Keratinocyte (primary cell): ENCODE measurements at regions not wholly inside any gene's neighbourhood (a gene's known extent, or its start where the extent isn't known, plus 50 kb on each side); places are given as distances from the start of the nearest gene placed in this dataset.

Experiments used
- DNase-seq: peaks from one replicate; pipeline ENCODE4 v3.0.0-alpha.2; 2011; ENCODE audit warnings: low read depth, missing footprints, low spot score
- FAIRE-seq: peaks from 2 replicates; lab custom pipeline; 2011; peaks lifted over from hg19 to GRCh38; lab: Jason Lieb, UNC
- H2AFZ ChIP-seq: 2 replicates; pipeline ENCODE4 v1.6.0; 2012; ENCODE audit warnings: low read length, control low read depth, inconsistent platforms; ENCODE audit not compliant: control insufficient read depth
- H3K27ac ChIP-seq: 2 replicates; pipeline ENCODE4 v1.5.1; 2011; ENCODE audit warnings: low read length; ENCODE audit not compliant: control insufficient read depth, insufficient read depth
- H3K27me3 ChIP-seq: 3 replicates; pipeline ENCODE4 v1.6.0; 2011; ENCODE audit warnings: low read length; ENCODE audit not compliant: control insufficient read depth, insufficient read depth; ENCODE audit errors: extremely low read depth
- H3K36me3 ChIP-seq, 2 experiments: 2 replicates in 1 of 2; 3 replicates in 1 of 2; pipeline ENCODE4 v1.5.1; 2011; ENCODE audit warnings: low read length in 2 of 2, mild to moderate bottlenecking in 1 of 2; ENCODE audit not compliant: control insufficient read depth in 2 of 2, insufficient read depth in 2 of 2; ENCODE audit errors: extremely low read depth in 1 of 2
- H3K4me1 ChIP-seq: 3 replicates; pipeline ENCODE4 v1.5.1; 2011; ENCODE audit warnings: low read length; ENCODE audit not compliant: control insufficient read depth, insufficient read depth; ENCODE audit errors: extremely low read depth
- H3K4me2 ChIP-seq: 3 replicates; pipeline ENCODE4 v1.6.0; 2011; ENCODE audit warnings: low read depth, low read length; ENCODE audit not compliant: control insufficient read depth, insufficient read depth; ENCODE audit errors: extremely low read depth
- H3K4me3 ChIP-seq, 3 experiments: fragments of 200-600 bp in 1 of 3; sonication (generic) in 1 of 3; 2 replicates in 2 of 3; 3 replicates in 1 of 3; pipeline ENCODE4 v1.5.1; 2011 to 2016; ENCODE audit warnings: low read length in 3 of 3, mild to moderate bottlenecking in 3 of 3, control low read depth in 2 of 3, inconsistent platforms in 1 of 3, low read depth in 1 of 3, mixed read lengths in 1 of 3, mixed run types in 1 of 3, moderate library complexity in 1 of 3; ENCODE audit not compliant: control insufficient read depth in 2 of 3, insufficient read depth in 2 of 3; ENCODE audit errors: extremely low read depth in 1 of 3
- H3K79me2 ChIP-seq: 2 replicates; pipeline ENCODE4 v1.6.0; 2012; ENCODE audit warnings: low read length; ENCODE audit not compliant: control insufficient read depth, insufficient read depth
- H3K9ac ChIP-seq: 3 replicates; pipeline ENCODE4 v1.6.0; 2011; ENCODE audit warnings: low read length; ENCODE audit not compliant: control insufficient read depth, insufficient read depth; ENCODE audit errors: extremely low read depth
- H3K9me1 ChIP-seq: 3 replicates; pipeline ENCODE4 v1.6.0; 2011; ENCODE audit warnings: low read length; ENCODE audit not compliant: control insufficient read depth, insufficient read depth; ENCODE audit errors: extremely low read depth
- H3K9me3 ChIP-seq: 2 replicates; pipeline ENCODE4 v1.5.1; 2012; ENCODE audit warnings: low read depth, low read length; ENCODE audit not compliant: control insufficient read depth
- H4K20me1 ChIP-seq: 3 replicates; pipeline ENCODE4 v1.6.0; 2011; ENCODE audit warnings: low read length; ENCODE audit not compliant: control insufficient read depth, insufficient read depth; ENCODE audit errors: extremely low read depth
- EZH2 ChIP-seq: IDR thresholded peaks from one replicate; pipeline ENCODE4 v1.6.1; 2012; ENCODE audit warnings: inconsistent platforms, mild to moderate bottlenecking, low read length, moderate library complexity
- dilution Hi-C: fragments of 300-500 bp; cut with MboI; formaldehyde crosslinking; loops from one replicate; pipeline ENCODE4 v1.7.0; 2020; ENCODE audit warnings: low sequenced_read_pairs; ENCODE audit not compliant: extremely low pct_ligation_motif_present
- TF ChIP-seq, protein P1 (sequence below), 3 experiments: IDR thresholded peaks in 1 of 3; conservative IDR thresholded peaks in 1 of 3; optimal IDR thresholded peaks in 1 of 3; 2 replicates in 2 of 3; 3 replicates in 1 of 3; pipeline versions ENCODE3 to v1.5.1; 2011; ENCODE audit warnings: low read length in 3 of 3, mild to moderate bottlenecking in 3 of 3, moderate library complexity in 2 of 3, control low read depth in 1 of 3, inconsistent platforms in 1 of 3; ENCODE audit not compliant: insufficient read depth in 2 of 3; ENCODE audit errors: extremely low read depth in 1 of 3

DNA sequence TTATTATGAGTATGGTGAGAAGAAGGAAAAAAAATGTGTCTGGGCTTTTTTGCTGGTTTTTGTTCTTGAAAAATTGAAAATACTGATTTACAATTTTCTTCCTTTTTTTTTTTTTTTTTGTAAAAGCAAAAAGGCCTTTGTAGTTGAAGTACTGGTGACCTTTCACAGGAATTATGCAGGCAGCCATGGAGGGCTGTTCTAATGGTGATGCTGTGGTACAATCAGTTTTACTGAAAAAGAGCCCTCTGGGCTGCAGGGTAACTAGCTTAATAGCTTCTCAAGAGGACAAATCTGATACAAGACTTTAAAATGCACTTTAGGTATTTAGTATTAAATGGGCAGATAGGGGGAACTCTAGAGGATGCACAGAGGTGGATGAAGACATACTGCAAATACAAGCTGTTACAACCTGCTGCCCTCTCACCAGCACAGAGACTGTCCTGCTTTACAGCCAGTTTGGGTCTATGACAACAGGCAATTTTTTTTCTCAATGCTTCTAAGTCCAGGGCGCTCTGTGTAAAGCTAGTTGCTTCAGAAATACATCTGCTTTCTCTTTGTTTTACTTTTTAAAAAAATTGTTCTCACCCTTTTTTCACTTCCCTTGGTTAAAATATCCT, 61.6 kb upstream of the HS3ST5 start:
- Histone ChIP-seq H3K9me1 (no peaks in the 10 kb centered on the region), H3K4me3 (no peak overlapping the region), H3K9ac (no peak overlapping the region), H4K20me1 (no peaks in the 10 kb centered on the region), H3K4me1 (no peaks in the 10 kb centered on the region), H3K27me3 (no peaks in the 10 kb centered on the region), H3K79me2 (no peaks in the 10 kb centered on the region), H2AFZ (no peak overlapping the region), H3K9me3 (no peaks in the 10 kb centered on the region), H3K4me2 (no peak overlapping the region), H3K27ac (no peak overlapping the region), H3K36me3 (no peaks in the 10 kb centered on the region)
- TF ChIP-seq EZH2, result no peak
- TF ChIP-seq, protein P1, sequence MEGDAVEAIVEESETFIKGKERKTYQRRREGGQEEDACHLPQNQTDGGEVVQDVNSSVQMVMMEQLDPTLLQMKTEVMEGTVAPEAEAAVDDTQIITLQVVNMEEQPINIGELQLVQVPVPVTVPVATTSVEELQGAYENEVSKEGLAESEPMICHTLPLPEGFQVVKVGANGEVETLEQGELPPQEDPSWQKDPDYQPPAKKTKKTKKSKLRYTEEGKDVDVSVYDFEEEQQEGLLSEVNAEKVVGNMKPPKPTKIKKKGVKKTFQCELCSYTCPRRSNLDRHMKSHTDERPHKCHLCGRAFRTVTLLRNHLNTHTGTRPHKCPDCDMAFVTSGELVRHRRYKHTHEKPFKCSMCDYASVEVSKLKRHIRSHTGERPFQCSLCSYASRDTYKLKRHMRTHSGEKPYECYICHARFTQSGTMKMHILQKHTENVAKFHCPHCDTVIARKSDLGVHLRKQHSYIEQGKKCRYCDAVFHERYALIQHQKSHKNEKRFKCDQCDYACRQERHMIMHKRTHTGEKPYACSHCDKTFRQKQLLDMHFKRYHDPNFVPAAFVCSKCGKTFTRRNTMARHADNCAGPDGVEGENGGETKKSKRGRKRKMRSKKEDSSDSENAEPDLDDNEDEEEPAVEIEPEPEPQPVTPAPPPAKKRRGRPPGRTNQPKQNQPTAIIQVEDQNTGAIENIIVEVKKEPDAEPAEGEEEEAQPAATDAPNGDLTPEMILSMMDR (optimal IDR thresholded peaks at IDR 0.05 in 1 of 3, IDR thresholded peaks at IDR 0.05 in 1 of 3, conservative IDR thresholded peaks at IDR 0.05 in 1 of 3; ENCODE audit: extremely low read depth in 1 of 3, insufficient read depth in 2 of 3, low read length in 3 of 3), result no peak
- no peak for DNase-seq
- dilution Hi-C loops, result no loop called here
- no peak for FAIRE-seq

DNA sequence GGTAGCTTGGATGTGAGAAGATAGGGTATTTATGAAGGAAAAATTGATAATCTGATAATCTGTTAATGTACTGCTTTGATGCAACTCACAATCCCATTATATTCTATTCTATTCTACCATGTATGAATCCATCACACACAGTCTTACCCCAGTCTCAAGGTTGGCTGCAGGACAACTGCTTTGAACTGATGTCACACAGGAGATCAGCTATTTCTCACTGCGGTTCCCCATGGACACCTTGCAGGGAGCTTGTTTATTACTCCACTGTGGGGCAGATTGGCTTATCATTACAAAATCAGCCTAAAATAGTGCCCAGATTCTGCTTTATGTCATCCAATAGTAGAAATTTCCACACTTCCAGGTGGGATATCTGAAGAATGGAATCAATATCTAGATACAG, 61.0 kb upstream of the HS3ST5 start:
- Histone ChIP-seq H3K4me3 (no peak overlapping the region), H3K9me3 (no peaks in the 10 kb centered on the region), H3K9ac (no peak overlapping the region), H4K20me1 (no peaks in the 10 kb centered on the region), H3K27me3 (no peaks in the 10 kb centered on the region), H3K27ac (no peak overlapping the region), H3K4me1 (no peaks in the 10 kb centered on the region), H3K36me3 (no peaks in the 10 kb centered on the region), H3K9me1 (no peaks in the 10 kb centered on the region), H2AFZ (no peak overlapping the region), H3K79me2 (no peaks in the 10 kb centered on the region), H3K4me2 (no peak overlapping the region)
- FAIRE-seq, result no peak
- no peak for DNase-seq
- dilution Hi-C loops, result no loop called here
- TF ChIP-seq, protein P1 (optimal IDR thresholded peaks at IDR 0.05 in 1 of 3, IDR thresholded peaks at IDR 0.05 in 1 of 3, conservative IDR thresholded peaks at IDR 0.05 in 1 of 3; ENCODE audit: extremely low read depth in 1 of 3, insufficient read depth in 2 of 3, low read length in 3 of 3), result no peak
- no peak for TF ChIP-seq EZH2
